BLaER1 treated with 17β-estradiol and CSF1 and Interleukin-3, amounts not matched to agents 10 nM and 100 nM (cell line): ENCODE measurements at regions not wholly inside any gene's neighbourhood (a gene's known extent, or its start where the extent isn't known, plus 50 kb on each side); places are given as distances from the start of the nearest gene placed in this dataset.

Experiments used
- H3K27ac ChIP-seq, 11 experiments: shearing (Covaris generic); formaldehyde crosslinking; 2 replicates each; pipeline ENCODE4 v1.8.1; 2022
- H3K27me3 ChIP-seq, 11 experiments: shearing (Covaris generic); formaldehyde crosslinking; 2 replicates each; pipeline ENCODE4 v1.8.1; 2022
- H3K36me3 ChIP-seq, 11 experiments: shearing (Covaris generic); formaldehyde crosslinking; 2 replicates each; pipeline ENCODE4 v1.8.1; 2022
- H3K4me1 ChIP-seq, 10 experiments: shearing (Covaris generic); formaldehyde crosslinking; 2 replicates each; pipeline ENCODE4 v1.8.1; 2022
- H3K4me2 ChIP-seq, 11 experiments: shearing (Covaris generic); formaldehyde crosslinking; 2 replicates each; pipeline ENCODE4 v1.8.1; 2022
- H3K4me3 ChIP-seq, 10 experiments: shearing (Covaris generic); formaldehyde crosslinking; 2 replicates each; pipeline ENCODE4 v1.8.1; 2022
- H3K9ac ChIP-seq, 11 experiments: shearing (Covaris generic); formaldehyde crosslinking; 2 replicates each; pipeline ENCODE4 v1.8.1; 2022
- H3K9me3 ChIP-seq, 11 experiments: shearing (Covaris generic); formaldehyde crosslinking; replicated peaks in 1 of 11; 2 replicates each; pipeline ENCODE4 v1.8.1; 2022
- H4K20me1 ChIP-seq, 11 experiments: shearing (Covaris generic); formaldehyde crosslinking; 2 replicates each; pipeline ENCODE4 v1.8.1; 2022
- Cebpa-rat ChIP-seq, 11 experiments: shearing (Covaris generic); IDR thresholded peaks; 2 replicates each; pipeline ENCODE4 v1.8.1; 2022

DNA sequence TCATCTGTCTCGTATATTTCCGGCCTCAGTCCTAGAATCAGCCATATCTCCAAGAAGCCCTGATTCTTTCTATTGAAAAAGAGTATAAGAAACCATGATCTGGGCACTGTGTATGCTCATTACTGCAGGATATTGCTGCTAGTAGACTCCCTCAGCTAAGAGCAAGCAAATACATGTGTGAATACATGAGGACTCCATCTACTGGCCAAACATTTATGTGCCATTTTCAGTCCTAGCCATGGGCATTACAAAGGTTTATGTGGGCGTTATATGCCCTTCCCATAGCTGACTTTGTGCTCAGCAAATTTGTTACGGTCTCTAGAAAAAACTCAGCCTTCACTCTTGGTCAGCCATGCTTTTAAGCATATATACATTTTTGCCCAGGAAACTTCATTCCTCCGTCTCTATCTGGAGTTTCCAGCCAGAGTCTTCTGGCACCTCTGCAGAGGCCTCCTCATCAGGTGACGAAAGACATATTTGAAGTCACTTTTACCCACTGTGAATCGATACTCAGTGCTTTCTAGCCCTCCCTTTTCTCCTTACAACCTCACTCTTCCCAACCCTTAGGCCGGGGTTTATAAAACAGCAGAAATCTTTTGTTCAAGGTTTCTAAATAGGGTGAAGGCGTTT is 1495.6 kb upstream of the CDH6 start:
- Histone ChIP-seq H3K4me2 (no peak overlapping the region), H3K36me3 (no peaks in the 10 kb centered on the region), H3K27me3 (no peaks in the 10 kb centered on the region), H3K4me3 (no peak overlapping the region), H3K4me1 (no peaks in the 10 kb centered on the region), H3K27ac (no peak overlapping the region), H3K9ac (no peak overlapping the region), H3K9me3 (no peaks in the 10 kb centered on the region), H4K20me1 (no peaks in the 10 kb centered on the region)
- TF ChIP-seq Cebpa-rat (IDR thresholded peaks at IDR 0.05): no peak

DNA sequence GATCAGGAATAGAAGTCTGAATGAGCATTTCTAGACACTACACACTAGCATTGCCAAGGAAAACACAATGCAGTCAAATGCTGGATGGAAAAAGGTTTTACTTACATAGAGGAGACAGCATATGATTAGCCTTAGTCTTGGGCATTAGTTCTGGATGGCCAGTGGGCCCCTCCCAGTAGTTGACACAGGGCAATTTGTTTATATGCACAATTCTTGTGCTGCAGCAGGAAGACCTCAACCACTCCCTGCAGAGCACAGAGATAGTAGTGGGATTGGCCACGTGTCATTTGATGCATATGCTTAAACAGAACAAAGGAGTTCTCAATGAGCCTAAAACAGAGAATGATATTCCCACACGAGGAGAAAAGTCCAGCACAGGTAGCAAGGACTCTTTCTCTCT is 1496.2 kb upstream of the CDH6 start:
- H3K36me3 ChIP-seq: no peaks in the 10 kb centered on the region

DNA sequence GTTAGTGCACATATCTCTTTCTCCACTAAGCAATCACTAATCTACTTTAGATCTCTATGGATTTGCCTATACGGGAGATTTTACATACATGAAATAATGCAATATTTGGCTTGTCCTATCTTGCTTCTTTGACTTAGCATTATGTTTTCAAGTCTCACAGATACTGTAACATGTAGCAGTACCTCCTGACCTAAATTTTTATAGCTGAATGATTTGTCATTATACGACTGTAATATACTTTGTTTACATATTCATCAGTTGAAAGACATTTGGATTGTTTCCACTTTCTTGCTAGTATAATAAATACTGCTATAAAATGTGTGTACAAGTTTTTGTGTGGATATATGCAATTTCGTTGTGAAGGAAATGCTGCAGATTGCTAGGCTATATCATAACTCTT is 1520.8 kb upstream of the CDH6 start:
- Histone ChIP-seq H3K27me3 (no peaks in the 10 kb centered on the region), H3K9ac (no peak overlapping the region), H3K9me3 (peaks cover 8 to 18% (median 10%) of the 10 kb centered on the region in 11 experiments; a peak in 17 of 22 replicates), H3K27ac (no peak overlapping the region), H4K20me1 (no peaks in the 10 kb centered on the region), H3K36me3 (no peaks in the 10 kb centered on the region), H3K4me3 (no peak overlapping the region), H3K4me1 (0 out of 20 replicates have a peak, but pooled peaks cover 0 to 5% (median 0%) of the 10 kb centered on the region in 10 experiments), H3K4me2 (no peak overlapping the region)
- no peak for TF ChIP-seq Cebpa-rat (IDR thresholded peaks at IDR 0.05)

More for the DNA sequence above, 1496.2 kb upstream of the CDH6 start:
- Histone ChIP-seq H3K27me3 (no peaks in the 10 kb centered on the region), H3K9me3 (no peaks in the 10 kb centered on the region), H3K4me3 (no peak overlapping the region), H3K4me2 (no peak overlapping the region), H3K27ac (no peak overlapping the region), H4K20me1 (no peaks in the 10 kb centered on the region), H3K9ac (no peak overlapping the region), H3K4me1 (no peaks in the 10 kb centered on the region)
- no peak for TF ChIP-seq Cebpa-rat (IDR thresholded peaks at IDR 0.05)

DNA sequence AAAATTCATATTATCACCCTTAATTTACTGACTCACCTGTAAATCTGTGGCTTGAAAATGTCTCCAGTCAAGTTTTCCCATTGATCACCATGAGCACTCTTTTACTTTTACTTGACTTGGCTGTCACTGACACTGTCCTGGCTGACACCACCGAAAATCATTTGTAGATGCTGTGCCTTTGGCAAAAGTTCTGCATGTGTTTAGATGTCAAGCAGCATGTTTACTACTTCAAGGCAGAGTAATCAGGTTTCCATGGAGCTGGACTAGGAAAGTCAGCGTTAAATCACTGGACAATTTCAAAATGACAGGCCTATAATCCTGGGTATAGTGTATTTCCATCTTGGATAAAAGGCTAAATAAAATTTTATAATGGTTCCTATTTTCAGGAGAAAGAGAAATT is 1530.6 kb upstream of the CDH6 start:
- Histone ChIP-seq H3K36me3 (no peaks in the 10 kb centered on the region), H3K4me1 (no peaks in the 10 kb centered on the region), H4K20me1 (no peaks in the 10 kb centered on the region), H3K9ac (no peak overlapping the region), H3K27me3 (no peaks in the 10 kb centered on the region), H3K4me2 (no peak overlapping the region), H3K4me3 (no peak overlapping the region), H3K9me3 (peaks cover 0 to 8% (median 0%) of the 10 kb centered on the region in 11 experiments; a peak in 3 of 22 replicates), H3K27ac (no peak overlapping the region)
- TF ChIP-seq Cebpa-rat (IDR thresholded peaks at IDR 0.05): no peak

DNA sequence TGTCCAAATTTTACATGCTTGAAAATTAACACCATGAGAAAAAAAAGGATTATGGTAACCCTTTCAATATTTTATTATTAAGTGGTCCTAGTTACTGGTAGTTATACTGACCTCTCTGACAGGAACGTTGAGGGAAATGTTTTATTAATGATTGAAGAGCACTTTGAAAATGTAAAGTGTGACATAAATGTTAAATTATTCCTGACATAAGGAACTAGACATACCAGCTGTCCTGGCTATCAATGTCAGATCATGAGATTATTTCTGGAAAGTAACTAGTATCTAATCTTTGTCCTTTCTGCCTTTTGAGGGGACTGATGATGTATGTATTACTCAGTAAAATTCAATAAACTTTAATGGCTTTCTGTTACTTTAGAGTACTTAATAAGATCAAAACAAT is 1538.5 kb upstream of the CDH6 start:
- Histone ChIP-seq H3K4me2 (no peak overlapping the region), H3K4me1 (no peaks in the 10 kb centered on the region), H3K9me3 (peaks cover 0 to 6% (median 0%) of the 10 kb centered on the region in 11 experiments; a peak in 3 of 22 replicates), H3K4me3 (no peak overlapping the region), H3K27ac (no peak overlapping the region), H4K20me1 (no peaks in the 10 kb centered on the region), H3K9ac (no peak overlapping the region), H3K27me3 (no peaks in the 10 kb centered on the region), H3K36me3 (no peaks in the 10 kb centered on the region)
- TF ChIP-seq Cebpa-rat (IDR thresholded peaks at IDR 0.05): no peak

DNA sequence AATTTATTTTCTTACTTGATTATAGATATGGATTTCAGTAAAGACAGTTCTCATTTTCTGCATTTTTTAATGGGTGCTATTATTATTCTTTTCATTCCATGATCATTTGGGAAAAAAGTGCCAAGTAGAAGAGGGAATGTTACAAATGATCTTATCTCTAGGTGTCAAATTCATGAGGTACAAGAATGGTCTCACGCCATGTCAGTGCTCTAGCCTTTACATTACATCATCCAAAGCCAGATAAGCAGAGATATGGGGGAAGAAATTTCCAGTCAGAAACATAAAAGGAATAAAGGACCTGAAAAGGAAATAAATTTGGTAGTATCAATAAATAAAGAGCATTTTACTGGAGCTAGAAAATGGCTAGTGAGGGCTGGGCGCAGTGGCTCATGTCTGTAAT is 1544.2 kb upstream of the CDH6 start:
- H3K4me3 ChIP-seq: no peak overlapping the region
- no peak overlapping the region for H3K4me2 ChIP-seq
- no peak overlapping the region for H3K27ac ChIP-seq
- no peaks in the 10 kb centered on the region for H3K9me3 ChIP-seq
- H3K36me3 ChIP-seq: no peaks in the 10 kb centered on the region
- TF ChIP-seq Cebpa-rat (IDR thresholded peaks at IDR 0.05): no peak
- H4K20me1 ChIP-seq: no peaks in the 10 kb centered on the region
- no peaks in the 10 kb centered on the region for H3K27me3 ChIP-seq
- H3K4me1 ChIP-seq: no peaks in the 10 kb centered on the region
- H3K9ac ChIP-seq: no peak overlapping the region

DNA sequence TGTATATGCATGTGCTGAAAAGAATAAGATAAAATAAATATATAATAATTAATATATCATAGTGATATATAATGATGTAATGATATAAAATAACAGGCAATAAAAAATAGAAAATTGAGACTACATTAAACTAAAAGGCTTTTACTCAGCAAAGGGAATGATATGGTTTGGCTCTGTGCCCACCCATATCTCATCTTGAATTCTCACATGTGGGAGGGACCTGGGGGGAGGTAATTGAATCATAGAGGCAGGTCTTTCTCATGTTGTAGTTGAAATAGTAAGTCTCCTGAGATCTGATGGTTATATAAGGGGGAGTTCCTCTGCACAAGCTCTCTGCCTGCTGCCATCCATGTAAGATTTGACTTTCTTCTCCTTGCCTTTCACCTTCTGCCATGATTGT is 1550.9 kb upstream of the CDH6 start:
- no peak overlapping the region for H3K4me3 ChIP-seq
- no peaks in the 10 kb centered on the region for H3K4me1 ChIP-seq
- TF ChIP-seq Cebpa-rat (IDR thresholded peaks at IDR 0.05): no peak
- H3K4me2 ChIP-seq: no peak overlapping the region
- H3K27ac ChIP-seq: no peak overlapping the region
- H4K20me1 ChIP-seq: no peaks in the 10 kb centered on the region
- H3K27me3 ChIP-seq: no peaks in the 10 kb centered on the region
- no peaks in the 10 kb centered on the region for H3K9me3 ChIP-seq
- no peak overlapping the region for H3K9ac ChIP-seq
- no peaks in the 10 kb centered on the region for H3K36me3 ChIP-seq

DNA sequence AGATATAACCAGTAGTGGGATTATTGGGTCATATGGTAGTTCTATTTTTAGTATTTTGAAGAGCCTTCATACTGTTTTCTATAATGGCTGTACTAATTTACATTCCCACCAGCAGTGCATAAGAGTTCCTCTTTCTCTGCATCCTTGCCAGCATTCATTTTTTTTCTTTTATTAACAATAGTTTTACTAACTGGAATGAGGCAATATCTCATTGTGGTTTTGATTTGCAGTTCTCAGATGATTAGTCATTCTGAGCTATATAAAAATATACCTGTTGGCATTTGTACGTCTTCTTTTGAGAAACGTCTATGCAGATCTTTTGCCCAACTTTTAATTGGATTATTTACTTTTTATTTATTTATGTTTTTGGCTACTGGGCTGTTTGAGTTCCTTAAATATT is 1579.3 kb upstream of the CDH6 start:
- Histone ChIP-seq H3K9ac (no peak overlapping the region), H3K36me3 (no peaks in the 10 kb centered on the region), H3K4me3 (no peak overlapping the region), H3K27ac (no peak overlapping the region), H3K4me1 (no peaks in the 10 kb centered on the region), H3K4me2 (no peak overlapping the region), H4K20me1 (no peaks in the 10 kb centered on the region), H3K9me3 (no peaks in the 10 kb centered on the region), H3K27me3 (no peaks in the 10 kb centered on the region)
- TF ChIP-seq Cebpa-rat (IDR thresholded peaks at IDR 0.05): no peak

DNA sequence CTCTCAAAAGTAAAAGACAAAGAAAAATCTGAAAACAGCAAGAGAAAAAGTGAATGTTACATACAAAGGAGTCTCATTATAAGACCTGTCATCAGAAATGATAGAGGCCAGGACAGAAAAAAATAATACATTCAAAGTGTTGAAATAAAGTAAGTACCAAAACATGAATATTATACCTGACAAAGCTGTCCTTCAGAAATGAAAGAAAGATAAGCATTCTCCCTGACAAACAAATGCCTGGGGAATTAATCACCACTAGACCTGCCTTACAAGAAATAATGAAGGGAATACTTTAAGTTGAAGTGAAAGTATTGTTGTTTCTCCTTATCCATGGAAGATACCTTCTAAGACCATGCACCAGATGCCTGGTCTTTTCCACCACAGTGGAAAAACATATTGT is 1605.2 kb upstream of the CDH6 start:
- Histone ChIP-seq H3K9ac (no peak overlapping the region), H3K4me2 (no peak overlapping the region), H3K27me3 (no peaks in the 10 kb centered on the region), H3K4me3 (no peak overlapping the region), H3K27ac (no peak overlapping the region), H4K20me1 (no peaks in the 10 kb centered on the region), H3K4me1 (no peaks in the 10 kb centered on the region), H3K36me3 (no peaks in the 10 kb centered on the region), H3K9me3 (no peaks in the 10 kb centered on the region)
- TF ChIP-seq Cebpa-rat (IDR thresholded peaks at IDR 0.05): no peak

DNA sequence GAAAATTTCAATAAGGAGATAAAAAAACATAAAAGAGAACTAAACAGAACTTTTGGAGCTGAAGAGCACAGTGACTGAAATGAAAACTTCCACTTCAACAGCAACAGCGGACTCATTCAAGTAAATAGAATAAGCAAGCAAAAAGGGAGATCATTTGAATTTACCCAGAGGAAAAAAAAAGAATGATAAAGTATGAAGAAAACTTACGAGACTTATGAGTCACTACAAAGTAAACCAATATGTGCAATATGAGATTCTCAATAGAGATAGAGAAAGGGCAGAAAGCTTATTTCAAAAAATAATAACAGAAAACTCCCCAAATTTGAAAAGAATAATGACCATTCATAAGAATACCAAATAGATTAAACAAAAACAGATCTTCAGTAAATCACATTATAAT is 1605.7 kb upstream of the CDH6 start:
- Histone ChIP-seq H3K4me1 (no peaks in the 10 kb centered on the region), H3K9ac (no peak overlapping the region), H3K36me3 (no peaks in the 10 kb centered on the region), H3K4me3 (no peak overlapping the region), H3K4me2 (no peak overlapping the region), H4K20me1 (no peaks in the 10 kb centered on the region), H3K27me3 (no peaks in the 10 kb centered on the region), H3K27ac (no peak overlapping the region), H3K9me3 (no peaks in the 10 kb centered on the region)
- TF ChIP-seq Cebpa-rat (IDR thresholded peaks at IDR 0.05): no peak
